Vagina (tissue), 2 donors: ENCODE measurements at regions not wholly inside any gene's neighbourhood (a gene's known extent, or its start where the extent isn't known, plus 50 kb on each side); places are given as distances from the start of the nearest gene placed in this dataset.

ENCODE experiments used
- DNase-seq, 2 donors: peaks; one replicate each; pipeline ENCODE4 v3.0.0-alpha.2; 2017; ENCODE audit errors: extremely low spot score in 2 of 2
- H3K27ac ChIP-seq: fragments of 200-600 bp; sonication (generic); one replicate; pipeline ENCODE4 v1.5.1; 2019
- H3K27me3 ChIP-seq: fragments of 200-600 bp; sonication (generic); one replicate; pipeline ENCODE4 v1.5.1; 2019
- H3K36me3 ChIP-seq, 2 donors: fragments of 200-600 bp; sonication (generic); one replicate each; pipeline ENCODE4 v1.5.1; 2017 to 2019
- H3K4me1 ChIP-seq: fragments of 200-600 bp; sonication (generic); one replicate; pipeline ENCODE4 v1.5.1; 2019
- H3K4me3 ChIP-seq, 2 donors: fragments of 200-600 bp; sonication (generic); 1 replicate in 1 of 2; 2 replicates in 1 of 2; pipeline ENCODE4 v1.5.1; 2016 to 2019
- H3K9me3 ChIP-seq: fragments of 200-600 bp; sonication (generic); one replicate; pipeline ENCODE4 v1.5.1; 2019
- POLR2A ChIP-seq, 2 donors: fragments of 450-650 bp; IDR thresholded peaks; one replicate each; pipeline ENCODE4 v1.6.1; 2017; ENCODE audit warnings: antibody characterized with exemption in 2 of 2, mild to moderate bottlenecking in 2 of 2, moderate library complexity in 2 of 2
- POLR2AphosphoS5 ChIP-seq, 2 donors: sonication (generic); formaldehyde crosslinking; IDR thresholded peaks; one replicate each; pipeline ENCODE4 v1.9.0; 2017; ENCODE audit warnings: antibody characterized with exemption in 2 of 2, mild to moderate bottlenecking in 2 of 2, low read depth in 1 of 2; ENCODE audit not compliant: insufficient read depth in 1 of 2
- intact Hi-C: fragments of 100-400 bp; cut with DNase I; formaldehyde crosslinking; loops from one replicate; pipeline ENCODE4 v1.15.1; 2023
- TF ChIP-seq, protein P1 (sequence below), 3 experiments: fragments of 450-650 bp in 2 of 3; fragments of 200-600 bp in 1 of 3; sonication (generic) in 1 of 3; IDR thresholded peaks; one replicate each; pipeline ENCODE4 v1.5.1; 2017 to 2019; ENCODE audit warnings: antibody characterized with exemption in 3 of 3, mild to moderate bottlenecking in 2 of 3, moderate library complexity in 2 of 3

DNA sequence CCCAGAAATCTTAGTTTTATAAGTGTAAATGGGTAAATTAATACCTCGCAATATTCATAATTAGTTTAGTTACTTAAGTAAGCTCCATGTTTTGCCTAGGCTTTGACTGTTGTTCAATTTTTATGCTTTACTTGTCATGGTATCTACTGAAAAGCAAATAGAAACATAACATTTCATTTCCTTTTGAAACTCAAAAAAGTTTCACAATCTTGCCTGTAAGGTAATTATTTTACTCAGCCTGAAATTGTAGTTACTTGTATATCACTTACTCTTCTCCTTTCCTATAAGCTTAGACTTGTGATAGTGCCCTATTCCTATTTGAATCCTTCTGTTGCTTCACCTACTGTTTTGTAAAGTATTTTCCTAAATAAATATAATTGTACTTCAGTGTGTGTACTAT lies 914.4 kb upstream of the COX7C start:
- intact Hi-C loops = no loop called here
- H3K27me3 ChIP-seq = no peaks in the 10 kb centered on the region
- DNase-seq = no peak
- H3K4me3 ChIP-seq = no peak overlapping the region
- no peaks in the 10 kb centered on the region for H3K4me1 ChIP-seq
- no peaks in the 10 kb centered on the region for H3K36me3 ChIP-seq
- TF ChIP-seq POLR2AphosphoS5 (IDR thresholded peaks at IDR 0.05; ENCODE audit: insufficient read depth in 1 of 2, low read depth in 1 of 2) (no peak), POLR2A (IDR thresholded peaks at IDR 0.05) (no peak)
- TF ChIP-seq, protein P1, sequence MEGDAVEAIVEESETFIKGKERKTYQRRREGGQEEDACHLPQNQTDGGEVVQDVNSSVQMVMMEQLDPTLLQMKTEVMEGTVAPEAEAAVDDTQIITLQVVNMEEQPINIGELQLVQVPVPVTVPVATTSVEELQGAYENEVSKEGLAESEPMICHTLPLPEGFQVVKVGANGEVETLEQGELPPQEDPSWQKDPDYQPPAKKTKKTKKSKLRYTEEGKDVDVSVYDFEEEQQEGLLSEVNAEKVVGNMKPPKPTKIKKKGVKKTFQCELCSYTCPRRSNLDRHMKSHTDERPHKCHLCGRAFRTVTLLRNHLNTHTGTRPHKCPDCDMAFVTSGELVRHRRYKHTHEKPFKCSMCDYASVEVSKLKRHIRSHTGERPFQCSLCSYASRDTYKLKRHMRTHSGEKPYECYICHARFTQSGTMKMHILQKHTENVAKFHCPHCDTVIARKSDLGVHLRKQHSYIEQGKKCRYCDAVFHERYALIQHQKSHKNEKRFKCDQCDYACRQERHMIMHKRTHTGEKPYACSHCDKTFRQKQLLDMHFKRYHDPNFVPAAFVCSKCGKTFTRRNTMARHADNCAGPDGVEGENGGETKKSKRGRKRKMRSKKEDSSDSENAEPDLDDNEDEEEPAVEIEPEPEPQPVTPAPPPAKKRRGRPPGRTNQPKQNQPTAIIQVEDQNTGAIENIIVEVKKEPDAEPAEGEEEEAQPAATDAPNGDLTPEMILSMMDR (IDR thresholded peaks at IDR 0.05) = no peak
- H3K9me3 ChIP-seq = no peaks in the 10 kb centered on the region
- H3K27ac ChIP-seq = no peak overlapping the region

DNA sequence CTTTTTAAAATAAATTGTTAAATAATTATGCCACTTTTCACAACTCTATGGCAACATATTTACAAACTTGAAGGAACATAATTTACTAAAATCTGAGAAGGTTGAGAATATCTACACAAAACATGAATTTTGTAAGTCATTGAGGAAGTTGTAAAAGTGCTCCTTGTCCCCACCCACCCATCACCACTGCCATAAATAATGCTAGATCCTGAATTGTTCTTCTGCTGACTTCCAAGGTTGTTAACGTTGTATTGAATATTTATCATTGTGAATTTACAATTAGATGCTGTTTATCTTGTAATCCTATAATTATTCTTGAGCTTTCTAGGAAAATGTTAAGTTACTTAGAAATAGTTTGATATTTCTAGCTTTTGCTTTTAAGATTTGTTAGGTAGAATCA lies 908.0 kb upstream of the COX7C start:
- intact Hi-C loops = no loop called here
- no peak for DNase-seq
- TF ChIP-seq POLR2A (IDR thresholded peaks at IDR 0.05) (no peak), POLR2AphosphoS5 (IDR thresholded peaks at IDR 0.05; ENCODE audit: insufficient read depth in 1 of 2, low read depth in 1 of 2) (no peak)
- TF ChIP-seq, protein P1 (IDR thresholded peaks at IDR 0.05) = no peak

DNA sequence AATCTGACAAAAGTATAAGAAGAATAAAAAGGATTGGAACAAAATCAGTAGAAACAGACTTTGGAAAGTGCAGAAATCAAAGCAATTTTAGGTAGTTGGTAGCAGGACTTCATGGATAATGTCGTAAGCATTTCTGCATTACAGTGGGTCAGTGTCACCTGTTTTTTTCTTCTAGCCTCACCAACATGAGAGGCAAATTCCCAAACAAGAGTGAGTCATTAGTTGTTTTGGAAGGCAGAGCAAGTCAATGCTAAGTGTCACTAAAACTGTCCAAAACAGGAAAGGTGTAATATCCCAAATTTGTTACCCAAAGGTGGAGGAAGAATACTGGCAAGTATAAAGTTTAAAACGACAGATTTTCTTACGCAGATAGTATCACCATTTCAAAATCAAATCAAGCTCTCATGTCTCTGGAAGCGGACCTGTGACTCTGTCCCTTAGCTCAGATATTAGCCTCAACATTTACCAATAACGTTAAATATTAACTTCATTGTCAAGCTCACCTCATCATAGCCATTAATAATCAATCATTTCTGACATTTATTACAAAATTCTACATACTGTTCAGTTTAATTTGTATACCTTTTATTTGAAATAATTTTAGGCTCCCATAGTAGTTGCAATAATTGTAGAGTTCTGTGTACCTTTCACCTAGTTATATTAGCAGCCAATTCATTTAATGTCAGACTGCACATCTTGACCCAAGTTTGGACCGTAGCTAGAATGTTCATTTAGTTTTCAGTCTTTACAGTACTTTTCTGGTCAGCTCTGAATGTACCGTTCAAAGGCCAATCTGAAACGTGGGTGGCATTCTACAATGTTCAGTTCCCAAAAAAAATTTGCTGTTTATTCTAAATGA lies 901.2 kb upstream of the COX7C start:
- Histone ChIP-seq H3K27me3 (no peaks in the 10 kb centered on the region), H3K27ac (no peak overlapping the region), H3K4me3 (no peak overlapping the region), H3K4me1 (no peaks in the 10 kb centered on the region), H3K36me3 (no peaks in the 10 kb centered on the region), H3K9me3 (no peaks in the 10 kb centered on the region)
- no peak for DNase-seq
- no peak for TF ChIP-seq POLR2AphosphoS5 (IDR thresholded peaks at IDR 0.05; ENCODE audit: insufficient read depth in 1 of 2, low read depth in 1 of 2)
- TF ChIP-seq, protein P1 (IDR thresholded peaks at IDR 0.05) = no peak
- no peak for TF ChIP-seq POLR2A (IDR thresholded peaks at IDR 0.05)
- intact Hi-C loops = no loop called here

More for the DNA sequence above, 908.0 kb upstream of the COX7C start:
- H3K27me3 ChIP-seq = no peaks in the 10 kb centered on the region
- no peaks in the 10 kb centered on the region for H3K4me1 ChIP-seq
- H3K36me3 ChIP-seq = no peaks in the 10 kb centered on the region
- H3K4me3 ChIP-seq = no peak overlapping the region
- no peaks in the 10 kb centered on the region for H3K9me3 ChIP-seq
- no peak overlapping the region for H3K27ac ChIP-seq

DNA sequence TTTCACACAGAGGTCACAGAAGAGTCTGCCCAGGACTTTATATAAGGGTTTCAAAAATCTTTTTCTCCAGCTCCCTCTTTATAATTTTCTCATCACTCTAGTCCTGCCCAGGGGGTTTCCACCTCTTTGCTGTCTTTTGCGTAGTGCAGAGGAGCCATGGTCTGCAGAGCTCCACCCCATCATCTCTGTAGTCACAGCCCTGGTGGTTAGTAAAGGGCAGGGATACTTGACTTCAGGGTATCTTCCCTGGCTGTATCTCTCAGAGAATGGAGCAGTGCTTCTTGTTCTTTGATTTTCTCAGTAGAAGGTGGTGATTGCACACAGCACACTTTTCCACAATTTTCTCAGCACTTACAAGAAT lies 900.6 kb upstream of the COX7C start:
- no peaks in the 10 kb centered on the region for H3K27me3 ChIP-seq
- H3K4me3 ChIP-seq = no peak overlapping the region
- no peak for DNase-seq
- TF ChIP-seq, protein P1 (IDR thresholded peaks at IDR 0.05) = no peak
- TF ChIP-seq POLR2AphosphoS5 (IDR thresholded peaks at IDR 0.05; ENCODE audit: insufficient read depth in 1 of 2, low read depth in 1 of 2) = no peak
- TF ChIP-seq POLR2A (IDR thresholded peaks at IDR 0.05) = no peak
- H3K9me3 ChIP-seq = no peaks in the 10 kb centered on the region
- no peak overlapping the region for H3K27ac ChIP-seq
- no peaks in the 10 kb centered on the region for H3K36me3 ChIP-seq
- H3K4me1 ChIP-seq = no peaks in the 10 kb centered on the region
- intact Hi-C loops = no loop called here

DNA sequence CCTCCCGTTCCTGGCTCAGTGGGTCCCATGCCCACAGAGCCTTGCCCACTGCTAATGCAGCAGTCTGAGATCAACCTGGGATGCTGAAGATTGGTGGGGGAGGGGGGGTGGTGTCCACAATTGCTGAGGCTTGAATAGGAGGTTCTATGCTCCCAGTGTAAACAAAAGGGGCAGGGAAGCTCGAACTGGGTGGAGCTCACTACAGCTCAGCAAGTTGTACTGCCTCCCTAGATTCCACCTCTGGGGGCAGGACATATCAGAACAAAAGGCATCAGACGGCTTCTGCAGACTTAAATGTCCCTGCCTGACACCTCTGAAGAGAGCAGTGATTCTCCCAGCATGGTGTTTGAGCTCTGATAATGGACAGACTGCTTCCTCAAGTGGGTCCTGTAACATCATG lies 885.6 kb upstream of the COX7C start:
- H3K27ac ChIP-seq = no peak overlapping the region
- no peaks in the 10 kb centered on the region for H3K27me3 ChIP-seq
- no peak for DNase-seq
- no peak overlapping the region for H3K4me3 ChIP-seq
- H3K36me3 ChIP-seq = no peaks in the 10 kb centered on the region
- H3K9me3 ChIP-seq = no peaks in the 10 kb centered on the region
- intact Hi-C loops = no loop called here
- TF ChIP-seq, protein P1 (IDR thresholded peaks at IDR 0.05) = no peak
- TF ChIP-seq POLR2AphosphoS5 (IDR thresholded peaks at IDR 0.05; ENCODE audit: insufficient read depth in 1 of 2, low read depth in 1 of 2) = no peak
- no peaks in the 10 kb centered on the region for H3K4me1 ChIP-seq
